ENCODE measurements at regions not wholly inside any gene's neighbourhood (a gene's known extent, or its start where the extent isn't known, plus 50 kb on each side); places are given as distances from the start of the nearest gene placed in this dataset.

DNA sequence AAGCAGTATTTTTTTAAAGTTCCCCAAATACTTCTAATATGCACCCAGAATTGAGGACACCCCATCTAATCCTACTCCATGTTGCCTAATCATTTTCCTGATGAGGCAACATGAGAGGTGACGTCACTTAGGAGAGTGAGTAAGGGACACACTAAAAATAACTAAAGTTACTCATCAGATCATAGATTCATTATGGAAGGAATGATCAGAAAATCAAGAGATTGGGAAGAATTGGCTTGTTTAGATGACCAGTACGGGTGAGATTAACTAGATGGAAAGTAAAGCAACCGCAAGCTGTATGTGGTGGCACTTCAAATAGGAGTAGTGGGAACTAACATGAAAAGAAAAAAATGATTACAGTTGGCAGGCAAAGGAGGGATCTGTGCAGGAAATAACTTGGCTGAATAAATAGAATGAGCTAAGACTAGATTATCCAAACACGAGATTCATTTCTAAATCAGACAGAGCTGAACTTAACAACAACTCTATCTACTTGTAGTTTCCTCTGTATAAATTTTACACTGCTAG lies 61.4 kb upstream of the CXADR start:
- DNase-seq (ENCODE audit: low read depth), result no peak

GRCh38 chr21:17454315-17455027 lies 58.4 kb upstream of the CXADR start:
- peak; percentile 70 for DNase-seq (ENCODE audit: low read depth)

- DNase-seq (ENCODE audit: low read depth), result no peak
These were observed 57.9 kb upstream of the CXADR start for GRCh38 chr21:17455028-17455353.

- no peak for DNase-seq (ENCODE audit: low read depth)
These were observed 57.4 kb upstream of the CXADR start for GRCh38 chr21:17455451-17455850.

- DNase-seq (ENCODE audit: low read depth), result no peak
These were observed 54.6 kb upstream of the CXADR start for GRCh38 chr21:17458279-17458678.

DNA sequence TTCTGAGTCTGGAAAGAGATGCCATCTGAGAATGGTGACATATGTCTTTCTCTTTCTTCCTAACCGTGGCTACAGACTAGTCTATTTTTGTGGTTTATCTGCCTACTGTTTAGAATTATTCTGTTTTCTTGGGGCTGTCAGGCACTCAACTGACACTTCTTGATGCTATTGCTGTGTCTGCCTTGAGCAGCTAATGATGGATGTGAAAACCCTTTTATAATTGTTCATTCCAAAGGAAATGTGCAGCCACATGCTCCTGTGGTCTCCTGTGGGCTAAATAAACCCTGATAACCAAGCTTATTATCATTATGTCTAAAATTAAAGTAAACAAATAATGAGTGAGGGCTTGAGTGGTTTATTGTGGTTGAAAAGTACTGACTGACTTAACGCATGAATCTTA lies 52.7 kb upstream of the CXADR start:
- DNase-seq (ENCODE audit: low read depth), result no peak

GRCh38 chr21:17461014-17461413 lies 51.8 kb upstream of the CXADR start:
- no peak for DNase-seq (ENCODE audit: low read depth)

- no peak for DNase-seq (ENCODE audit: low read depth)
These were observed 51.3 kb upstream of the CXADR start for GRCh38 chr21:17461582-17461981.

DNA sequence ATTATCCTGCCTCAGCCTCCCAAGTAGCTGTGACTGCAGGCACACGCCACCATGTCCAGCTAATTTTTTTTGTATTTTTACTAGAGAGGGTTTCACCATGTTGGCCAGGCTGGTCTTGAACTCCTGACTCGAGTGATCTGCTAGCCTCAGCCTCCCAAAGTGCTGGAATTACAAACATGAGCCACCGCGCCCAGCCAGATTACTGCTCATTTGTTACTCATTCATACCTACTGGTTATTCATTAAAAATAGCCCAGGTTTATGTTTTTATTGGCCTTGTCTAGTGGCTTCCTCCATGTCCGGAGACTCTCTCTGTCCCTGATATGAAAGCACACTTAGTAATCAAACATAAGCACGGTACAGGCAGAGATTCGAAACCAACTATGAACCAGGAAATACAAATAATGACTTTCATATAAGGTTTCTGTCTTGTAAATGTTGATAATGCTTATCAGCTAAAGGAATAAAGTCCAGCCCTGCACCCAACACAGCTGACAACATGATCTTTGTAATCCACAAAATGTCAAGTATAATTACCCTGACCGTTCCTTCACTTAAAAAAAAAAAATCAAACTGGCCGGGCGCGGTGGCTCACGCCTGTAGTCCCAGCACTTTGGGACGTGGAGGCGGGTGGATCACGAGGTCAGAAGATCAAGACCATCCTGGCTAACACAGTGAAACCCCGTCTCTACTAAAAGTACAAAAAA lies 50.4 kb upstream of the CXADR start:
- DNase-seq (ENCODE audit: low read depth), result no peak

Data from CMK (cell line).